ENCODE measurements at regions not wholly inside any gene's neighbourhood (a gene's known extent, or its start where the extent isn't known, plus 50 kb on each side); places are given as distances from the start of the nearest gene placed in this dataset.

DNA sequence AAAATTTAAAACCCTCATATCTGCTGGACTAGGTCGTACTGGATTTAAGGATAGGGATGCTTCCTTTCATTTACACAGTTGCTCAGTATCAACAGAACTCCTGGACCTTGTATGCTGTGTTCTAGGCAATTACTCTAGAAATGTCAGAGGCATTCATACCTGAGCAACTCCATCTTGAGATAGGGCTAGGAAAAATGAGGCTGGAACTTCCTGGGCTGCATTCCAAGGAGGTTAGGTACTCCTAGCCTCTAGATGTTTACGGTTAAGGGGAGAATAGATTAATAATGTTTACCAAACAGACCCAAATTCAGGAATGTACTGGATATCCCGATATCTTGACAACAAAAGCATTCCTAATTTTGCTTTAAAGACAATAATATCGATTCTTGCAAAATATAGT lies 84.7 kb upstream of the NLGN4X start:
- no peak for DNase-seq

DNA sequence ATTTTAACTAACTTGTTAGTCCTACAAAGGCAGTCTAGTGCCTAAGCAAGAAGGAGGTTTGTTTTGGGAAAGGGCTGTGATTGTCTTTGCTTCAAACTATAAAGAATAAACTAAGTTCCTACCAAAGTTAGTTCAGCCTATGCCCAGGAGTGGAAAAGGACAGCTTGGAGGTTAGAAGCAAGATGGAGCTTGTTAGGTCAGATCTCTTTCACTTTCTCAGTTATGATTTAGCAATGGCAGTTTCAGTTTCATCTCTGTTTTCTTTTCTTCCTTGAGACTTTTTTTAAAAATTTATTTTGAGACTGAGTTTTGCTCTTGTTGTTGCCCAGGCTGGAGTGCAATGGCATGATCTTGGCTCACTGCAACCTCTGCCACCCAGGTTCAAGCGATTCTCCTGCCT lies 82.9 kb upstream of the NLGN4X start:
- no peak for DNase-seq

- no peak for DNase-seq
Observed at GRCh38 chrX:6307156-6307555, 78.5 kb upstream of the NLGN4X start.

GRCh38 chrX:6299724-6300123 lies 71.1 kb upstream of the NLGN4X start:
- no peak for DNase-seq

DNA sequence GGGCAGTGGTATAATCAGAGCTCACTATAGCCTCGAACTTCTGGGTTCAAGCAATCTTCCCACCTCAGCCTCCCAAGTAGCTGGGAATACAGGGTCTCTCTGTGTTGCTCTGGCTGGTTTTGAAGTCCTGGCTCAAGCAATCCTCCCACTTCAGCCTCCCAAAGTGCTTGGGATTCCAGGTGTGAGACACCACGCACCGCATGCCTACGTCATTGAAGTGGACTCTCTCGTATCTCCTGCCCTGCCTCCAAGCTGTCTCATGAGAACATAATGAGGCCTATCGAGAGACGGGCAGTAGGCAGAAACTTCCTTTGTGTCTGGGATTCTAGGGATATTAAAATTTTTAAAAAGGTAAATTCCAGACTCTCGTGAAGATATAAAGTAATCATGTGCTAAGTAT lies 65.0 kb upstream of the NLGN4X start:
- DNase-seq: no peak

DNA sequence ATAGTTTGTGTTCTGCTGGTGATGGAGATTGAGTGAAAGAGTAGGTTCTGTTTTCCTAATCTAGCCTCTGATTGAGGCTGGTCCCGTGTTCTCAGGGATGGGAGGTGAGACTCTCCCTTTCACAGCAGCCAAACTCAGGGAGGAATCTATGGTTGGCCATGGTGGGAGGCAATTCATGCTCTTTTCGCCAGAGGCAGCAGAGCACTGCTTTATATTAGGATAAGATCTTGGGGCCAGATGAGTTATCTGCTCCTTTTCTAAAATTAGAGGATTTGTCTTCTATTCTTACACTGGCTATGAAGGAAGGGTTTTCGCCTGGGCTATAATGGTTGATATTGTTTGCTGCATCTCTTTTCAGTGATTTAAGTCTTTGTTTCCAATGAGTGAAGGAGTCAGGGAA lies 63.9 kb upstream of the NLGN4X start:
- no peak for DNase-seq

GRCh38 chrX:6291444-6291843 lies 62.8 kb upstream of the NLGN4X start:
- no peak for DNase-seq

GRCh38 chrX:6283826-6284225 lies 55.2 kb upstream of the NLGN4X start:
- DNase-seq: no peak

GRCh38 chrX:6279277-6279909 lies 50.7 kb upstream of the NLGN4X start:
- no peak for DNase-seq

Measured in NCI-H187 (cell line).